ENCODE measurements at regions not wholly inside any gene's neighbourhood (a gene's known extent, or its start where the extent isn't known, plus 50 kb on each side); places are given as distances from the start of the nearest gene placed in this dataset.

DNA sequence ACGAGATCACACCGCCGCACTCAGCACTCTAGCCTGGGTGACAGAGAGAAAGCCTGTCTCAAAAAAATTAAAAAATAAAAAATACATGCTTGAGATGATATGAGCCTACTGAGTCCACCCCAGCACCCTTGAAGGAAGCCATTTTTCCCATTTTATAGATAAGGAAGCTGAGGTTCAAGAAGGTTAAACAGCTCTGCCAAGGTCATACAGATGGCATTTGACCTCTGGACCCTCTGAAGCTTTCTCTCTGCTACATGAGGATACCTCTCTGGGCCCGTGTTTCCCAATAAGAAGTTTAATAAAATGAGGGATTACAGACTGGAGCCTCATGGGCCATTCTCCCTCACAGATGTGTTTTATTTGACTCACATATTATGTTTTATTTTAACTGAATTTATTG, 53.9 kb upstream of the PNMA1 start:
- TF ChIP-seq CTCF (IDR thresholded peaks at IDR 0.05) (no peak), EP300 (IDR thresholded peaks at IDR 0.05) (no peak), POLR2A (IDR thresholded peaks at IDR 0.05) (no peak)
